ENCODE measurements at regions not wholly inside any gene's neighbourhood (a gene's known extent, or its start where the extent isn't known, plus 50 kb on each side); places are given as distances from the start of the nearest gene placed in this dataset.

GRCh38 chr11:97751405-97751804 is 1269.3 kb upstream of the CNTN5 start:
- H3K4me3 ChIP-seq (ENCODE audit: low read depth, low read length), result no peak overlapping the region
- no peak for DNase-seq (ENCODE audit: low read depth)
- no peak for TF ChIP-seq CTCF (IDR thresholded peaks at IDR 0.05; ENCODE audit: insufficient read depth, low read depth, low read length)

- no peak for TF ChIP-seq CTCF (IDR thresholded peaks at IDR 0.05; ENCODE audit: insufficient read depth, low read depth, low read length)
- DNase-seq (ENCODE audit: low read depth), result no peak
- no peak overlapping the region for H3K4me3 ChIP-seq (ENCODE audit: low read depth, low read length)
Observed at GRCh38 chr11:97751952-97752351, 1268.8 kb upstream of the CNTN5 start.

- H3K4me3 ChIP-seq (ENCODE audit: low read depth, low read length), result no peak overlapping the region
- no peak for DNase-seq (ENCODE audit: low read depth)
- TF ChIP-seq CTCF (IDR thresholded peaks at IDR 0.05; ENCODE audit: insufficient read depth, low read depth, low read length), result no peak
Observed at GRCh38 chr11:97754976-97755375, 1265.8 kb upstream of the CNTN5 start.

GRCh38 chr11:97756571-97757335 is 1264.0 kb upstream of the CNTN5 start:
- DNase-seq (ENCODE audit: low read depth), result no peak
- no peak for TF ChIP-seq CTCF (IDR thresholded peaks at IDR 0.05; ENCODE audit: insufficient read depth, low read depth, low read length)
- no peak overlapping the region for H3K4me3 ChIP-seq (ENCODE audit: low read depth, low read length)

GRCh38 chr11:97761175-97761574 is 1259.6 kb upstream of the CNTN5 start:
- TF ChIP-seq CTCF (IDR thresholded peaks at IDR 0.05; ENCODE audit: insufficient read depth, low read depth, low read length), result no peak
- no peak overlapping the region for H3K4me3 ChIP-seq (ENCODE audit: low read depth, low read length)
- DNase-seq (ENCODE audit: low read depth), result no peak

- no peak overlapping the region for H3K4me3 ChIP-seq (ENCODE audit: low read depth, low read length)
- no peak for TF ChIP-seq CTCF (IDR thresholded peaks at IDR 0.05; ENCODE audit: insufficient read depth, low read depth, low read length)
- no peak for DNase-seq (ENCODE audit: low read depth)
Observed at GRCh38 chr11:97764193-97764592, 1256.6 kb upstream of the CNTN5 start.

- TF ChIP-seq CTCF (IDR thresholded peaks at IDR 0.05; ENCODE audit: insufficient read depth, low read depth, low read length), result no peak
- DNase-seq (ENCODE audit: low read depth), result no peak
- H3K4me3 ChIP-seq (ENCODE audit: low read depth, low read length), result no peak overlapping the region
Observed at GRCh38 chr11:97764605-97765004, 1256.1 kb upstream of the CNTN5 start.

Data from fibroblast of villous mesenchyme (primary cell).